GM12878 (cell line): ENCODE measurements at regions not wholly inside any gene's neighbourhood (a gene's known extent, or its start where the extent isn't known, plus 50 kb on each side); places are given as distances from the start of the nearest gene placed in this dataset.

Source experiments
- ATAC-seq: fragments of 200-7000 bp; cut with Tn5 transposase; 3 replicates; pipeline ENCODE4 v1.9.1; 2020; ENCODE audit warnings: mild to moderate bottlenecking, moderate library complexity
- BruUV-seq: library from RNA; stranded (reverse); fragments of 400-500 nt; replicated peaks from 2 replicates; lab custom pipeline; 2021; lab: Mats Ljungman, UMichigan
- CTCF ChIA-PET: fragments of 300-600 bp; sonication (Branson Sonifier 250); formaldehyde crosslinking; extraction: SDS; loops from one replicate; lab custom pipeline; 2021; ENCODE audit warnings: inconsistent platforms; lab: Yijun Ruan, JAX
- POLR2A ChIA-PET: fragments of 350-600 bp; formaldehyde crosslinking; extraction: SDS; loops from one replicate; lab custom pipeline; 2021; ENCODE audit warnings: inconsistent platforms; lab: Charles Lee
- RAD21 ChIA-PET: fragments of 300-600 bp; sonication (Branson Sonifier 250); formaldehyde crosslinking; loops from one replicate; lab custom pipeline; 2023; ENCODE audit warnings: antibody characterized with exemption; ENCODE audit not compliant: unreplicated experiment; lab: Charles Lee
- SMC1A ChIA-PET: fragments of 300-600 bp; sonication (Branson Sonifier 250); formaldehyde crosslinking; loops from one replicate; lab custom pipeline; 2023; ENCODE audit not compliant: unreplicated experiment, uncharacterized antibody; lab: Charles Lee
- DNase-seq: peaks from one replicate; pipeline ENCODE4 v3.0.0-alpha.2; 2011; ENCODE audit warnings: low read depth, low spot score
- FAIRE-seq: peaks from 3 replicates; lab custom pipeline; 2011; peaks lifted over from hg19 to GRCh38; lab: Jason Lieb, UNC
- H2AFZ ChIP-seq: 2 replicates; pipeline ENCODE4 v1.6.0; 2011; ENCODE audit warnings: low read depth, low read length, control low read depth; ENCODE audit not compliant: control insufficient read depth
- H3K27ac ChIP-seq: 2 replicates; pipeline ENCODE4 v1.5.1; 2011; ENCODE audit warnings: control low read depth; ENCODE audit not compliant: control insufficient read depth, insufficient read depth
- H3K27me3 ChIP-seq, 2 experiments: replicated peaks in 1 of 2; 2 replicates each; pipeline versions ENCODE4 v1.6.0 to v1.6.1; 2011; ENCODE audit warnings: low read length in 1 of 2; ENCODE audit not compliant: control insufficient read depth in 2 of 2, insufficient read depth in 2 of 2
- H3K36me3 ChIP-seq, 2 experiments: 2 replicates each; pipeline ENCODE4 v1.5.1; 2011; ENCODE audit warnings: low read length in 1 of 2; ENCODE audit not compliant: control insufficient read depth in 2 of 2, insufficient read depth in 2 of 2
- H3K4me1 ChIP-seq: 2 replicates; pipeline ENCODE4 v1.6.1; 2011; ENCODE audit warnings: mild to moderate bottlenecking, low read length, moderate library complexity, mixed read lengths; ENCODE audit not compliant: control insufficient read depth, insufficient read depth
- H3K4me2 ChIP-seq: 2 replicates; pipeline ENCODE4 v1.6.0; 2011; ENCODE audit warnings: control low read depth; ENCODE audit not compliant: control insufficient read depth, insufficient read depth
- H3K4me3 ChIP-seq: fragments of 200-600 bp; sonication (generic); 2 replicates; pipeline ENCODE4 v1.5.1; 2016
- H3K79me2 ChIP-seq: 2 replicates; pipeline ENCODE4 v1.6.0; 2011; ENCODE audit warnings: low read length; ENCODE audit not compliant: control insufficient read depth, insufficient read depth
- H3K9ac ChIP-seq: 2 replicates; pipeline ENCODE4 v1.8.0; 2011; ENCODE audit warnings: low read length, control low read depth, mixed read lengths; ENCODE audit not compliant: control insufficient read depth, insufficient read depth
- H3K9me3 ChIP-seq: replicated peaks from 3 replicates; pipeline ENCODE4 v1.5.1; 2011; ENCODE audit warnings: mild to moderate bottlenecking, low read length; ENCODE audit not compliant: control insufficient read depth, insufficient read depth
- H4K20me1 ChIP-seq: 2 replicates; pipeline ENCODE4 v1.6.0; 2011; ENCODE audit not compliant: control insufficient read depth, insufficient read depth
- CBFB ChIP-seq: IDR thresholded peaks from 2 replicates; pipeline ENCODE4 v1.6.1; 2016; ENCODE audit warnings: antibody characterized with exemption, low read depth
- GABPA ChIP-seq: IDR thresholded peaks from 2 replicates; pipeline ENCODE4 v1.6.1; 2014; ENCODE audit warnings: antibody characterized with exemption, low read depth, mild to moderate bottlenecking, inconsistent platforms
- IRF5 ChIP-seq: fragments of 450-650 bp; IDR thresholded peaks from 2 replicates; pipeline ENCODE4 v1.6.1; 2017; ENCODE audit warnings: borderline replicate concordance
- KDM1A ChIP-seq: fragments of 200-600 bp; sonication (generic); IDR thresholded peaks from 2 replicates; pipeline ENCODE4 v1.6.1; 2016; ENCODE audit warnings: borderline replicate concordance
- NBN ChIP-seq: fragments of 450-650 bp; IDR thresholded peaks from 2 replicates; pipeline ENCODE4 v1.6.1; 2016
- NRF1 ChIP-seq: conservative IDR thresholded peaks from 2 replicates; pipeline ENCODE4 v1.6.1; 2011; ENCODE audit warnings: mild to moderate bottlenecking, low read depth, low read length, improper control_type of control experiment
- PML ChIP-seq: IDR thresholded peaks from 2 replicates; pipeline ENCODE4 v1.6.1; 2012; ENCODE audit warnings: low read length, inconsistent platforms
- POLR2AphosphoS2 ChIP-seq: IDR thresholded peaks from 2 replicates; pipeline ENCODE4 v1.6.1; 2011; ENCODE audit warnings: low read depth, mild to moderate bottlenecking, low read length, improper control_type of control experiment, moderate library complexity
- POU2F2 ChIP-seq: IDR thresholded peaks from 3 replicates; pipeline ENCODE4 v1.6.1; 2011; ENCODE audit warnings: low read depth, mild to moderate bottlenecking, low read length, borderline replicate concordance
- RB1 ChIP-seq: fragments of 450-650 bp; formaldehyde crosslinking; IDR thresholded peaks from 2 replicates; pipeline ENCODE4 v1.6.1; 2017; ENCODE audit warnings: mild to moderate bottlenecking, borderline replicate concordance
- SMC3 ChIP-seq: IDR thresholded peaks from 2 replicates; pipeline ENCODE4 v1.6.1; 2011; ENCODE audit warnings: low read length, improper control_type of control experiment, borderline replicate concordance
- SUPT20H ChIP-seq: IDR thresholded peaks from 2 replicates; pipeline ENCODE4 v1.6.1; 2011; ENCODE audit warnings: low read depth, mild to moderate bottlenecking, low read length, moderate library complexity, borderline replicate concordance; ENCODE audit not compliant: control insufficient read depth
- SUZ12 ChIP-seq: fragments of 200-600 bp; sonication (generic); IDR thresholded peaks from one replicate; pipeline ENCODE4 v1.6.1; 2018; ENCODE audit warnings: antibody characterized with exemption, mild to moderate bottlenecking; ENCODE audit not compliant: unreplicated experiment
- WGBS: methylation state at CpG from one replicate; pipeline ENCODE4 v1.1.6; 2016; ENCODE audit warnings: low lambda C conversion rate; ENCODE audit not compliant: insufficient replicate concordance, insufficient coverage; ENCODE audit errors: missing lambda C conversion rate; 5-methylcytosine and 5-hydroxymethylcytosine counted together
- in situ Hi-C: fragments of 300-500 bp; cut with MboI; formaldehyde crosslinking; loops from 9 replicates; pipeline ENCODE4 v1.14.3; 2018; ENCODE audit warnings: mixed read lengths
- intact Hi-C: fragments of 100-400 bp; cut with micrococcal nuclease; formaldehyde crosslinking; loops from one replicate; pipeline ENCODE4 v1.14.2; 2022; ENCODE audit not compliant: unreplicated experiment
- TF ChIP-seq, protein P1 (sequence below): IDR thresholded peaks from 2 replicates; pipeline ENCODE4 v1.6.1; 2012; ENCODE audit warnings: improper control_type of control experiment, low read depth, low read length; ENCODE audit not compliant: insufficient replicate concordance

DNA sequence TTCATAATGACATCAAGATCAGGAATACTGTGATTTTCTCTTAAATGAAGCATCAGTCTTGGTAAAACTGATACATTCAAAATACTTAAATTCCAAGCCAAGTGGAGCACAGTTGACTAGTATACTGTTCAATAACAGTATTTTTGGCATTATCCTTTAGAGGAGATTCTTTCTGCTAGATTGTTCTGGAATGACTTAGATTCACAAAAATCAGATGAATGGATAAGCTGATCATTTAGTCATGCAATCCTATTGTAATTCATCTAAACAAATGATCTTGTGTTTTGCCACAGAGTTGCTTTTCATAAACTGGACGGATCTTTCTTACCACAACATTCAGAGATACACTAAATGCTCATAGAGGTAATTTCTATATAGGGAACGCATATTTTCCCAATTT, 232.0 kb downstream of the CXXC4 start:
- POLR2A ChIA-PET = interaction anchor here (0.5 kb wide), 1 partner anchor 1869 kb away, joined by 3 read pairs; no protein-coding TSS in a partner anchor
- Histone ChIP-seq H4K20me1 (no peaks in the 10 kb centered on the region), H3K4me1 (no peaks in the 10 kb centered on the region), H3K27me3 (no peaks in the 10 kb centered on the region), H3K9ac (no peak overlapping the region), H3K4me3 (no peak overlapping the region), H2AFZ (no peak overlapping the region), H3K27ac (no peak overlapping the region), H3K4me2 (no peak overlapping the region), H3K9me3 (no peaks in the 10 kb centered on the region), H3K36me3 (no peaks in the 10 kb centered on the region), H3K79me2 (no peaks in the 10 kb centered on the region)
- no peak for ATAC-seq
- intact Hi-C loops = no loop called here
- BruUV-seq = no TSS peak
- SMC1A ChIA-PET = interaction anchor here (1.3 kb wide), 1 partner anchor 13 kb away, joined by 3 read pairs; no protein-coding TSS in a partner anchor
- WGBS = 16% methylated on average over 2 of the region's 2 CpGs
- TF ChIP-seq RB1 (no peak), NBN (no peak), SMC3 (no peak), NRF1 (no peak), CBFB (no peak), IRF5 (no peak), PML (no peak), POU2F2 (no peak), KDM1A (no peak), SUZ12 (no peak), POLR2AphosphoS2 (no peak), GABPA (no peak), SUPT20H (no peak)
- TF ChIP-seq, protein P1, sequence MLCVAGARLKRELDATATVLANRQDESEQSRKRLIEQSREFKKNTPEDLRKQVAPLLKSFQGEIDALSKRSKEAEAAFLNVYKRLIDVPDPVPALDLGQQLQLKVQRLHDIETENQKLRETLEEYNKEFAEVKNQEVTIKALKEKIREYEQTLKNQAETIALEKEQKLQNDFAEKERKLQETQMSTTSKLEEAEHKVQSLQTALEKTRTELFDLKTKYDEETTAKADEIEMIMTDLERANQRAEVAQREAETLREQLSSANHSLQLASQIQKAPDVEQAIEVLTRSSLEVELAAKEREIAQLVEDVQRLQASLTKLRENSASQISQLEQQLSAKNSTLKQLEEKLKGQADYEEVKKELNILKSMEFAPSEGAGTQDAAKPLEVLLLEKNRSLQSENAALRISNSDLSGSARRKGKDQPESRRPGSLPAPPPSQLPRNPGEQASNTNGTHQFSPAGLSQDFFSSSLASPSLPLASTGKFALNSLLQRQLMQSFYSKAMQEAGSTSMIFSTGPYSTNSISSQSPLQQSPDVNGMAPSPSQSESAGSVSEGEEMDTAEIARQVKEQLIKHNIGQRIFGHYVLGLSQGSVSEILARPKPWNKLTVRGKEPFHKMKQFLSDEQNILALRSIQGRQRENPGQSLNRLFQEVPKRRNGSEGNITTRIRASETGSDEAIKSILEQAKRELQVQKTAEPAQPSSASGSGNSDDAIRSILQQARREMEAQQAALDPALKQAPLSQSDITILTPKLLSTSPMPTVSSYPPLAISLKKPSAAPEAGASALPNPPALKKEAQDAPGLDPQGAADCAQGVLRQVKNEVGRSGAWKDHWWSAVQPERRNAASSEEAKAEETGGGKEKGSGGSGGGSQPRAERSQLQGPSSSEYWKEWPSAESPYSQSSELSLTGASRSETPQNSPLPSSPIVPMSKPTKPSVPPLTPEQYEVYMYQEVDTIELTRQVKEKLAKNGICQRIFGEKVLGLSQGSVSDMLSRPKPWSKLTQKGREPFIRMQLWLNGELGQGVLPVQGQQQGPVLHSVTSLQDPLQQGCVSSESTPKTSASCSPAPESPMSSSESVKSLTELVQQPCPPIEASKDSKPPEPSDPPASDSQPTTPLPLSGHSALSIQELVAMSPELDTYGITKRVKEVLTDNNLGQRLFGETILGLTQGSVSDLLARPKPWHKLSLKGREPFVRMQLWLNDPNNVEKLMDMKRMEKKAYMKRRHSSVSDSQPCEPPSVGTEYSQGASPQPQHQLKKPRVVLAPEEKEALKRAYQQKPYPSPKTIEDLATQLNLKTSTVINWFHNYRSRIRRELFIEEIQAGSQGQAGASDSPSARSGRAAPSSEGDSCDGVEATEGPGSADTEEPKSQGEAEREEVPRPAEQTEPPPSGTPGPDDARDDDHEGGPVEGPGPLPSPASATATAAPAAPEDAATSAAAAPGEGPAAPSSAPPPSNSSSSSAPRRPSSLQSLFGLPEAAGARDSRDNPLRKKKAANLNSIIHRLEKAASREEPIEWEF = no peak
- in situ Hi-C loops = no loop called here
- FAIRE-seq = no peak
- CTCF ChIA-PET = no interaction called here
- no peak for DNase-seq
- RAD21 ChIA-PET = no interaction called here
